HCT116 (cell line): ENCODE measurements at regions not wholly inside any gene's neighbourhood (a gene's known extent, or its start where the extent isn't known, plus 50 kb on each side); places are given as distances from the start of the nearest gene placed in this dataset.

ENCODE experiments used
- ATAC-seq: fragments of 200-7000 bp; cut with Tn5 transposase; 2 replicates; pipeline ENCODE4 v1.9.1; 2020; ENCODE audit warnings: mild to moderate bottlenecking, moderate library complexity
- BruUV-seq: library from RNA; stranded (reverse); fragments of 400-500 nt; replicated peaks from 2 replicates; lab custom pipeline; 2021; lab: Mats Ljungman, UMichigan
- CTCF ChIA-PET: fragments of 300-600 bp; sonication (Branson Sonifier 250); formaldehyde crosslinking; loops from one replicate; lab custom pipeline; 2021; ENCODE audit warnings: antibody characterized with exemption; lab: Charles Lee
- POLR2A ChIA-PET: fragments of 300-600, 350-600 bp; sonication (Branson Sonifier 250); formaldehyde crosslinking; loops from one replicate; lab custom pipeline; 2021; ENCODE audit warnings: antibody characterized with exemption; lab: Charles Lee
- RAD21 ChIA-PET, 2 experiments: fragments of 300-600 bp; sonication (Branson Sonifier 250); formaldehyde crosslinking; loops; one replicate each; lab custom pipeline; 2023; ENCODE audit warnings: low total read pairs in 2 of 2; ENCODE audit not compliant: uncharacterized antibody in 2 of 2, unreplicated experiment in 2 of 2, low non-redundant PET in 1 of 2; lab: Charles Lee
- DNase-seq: peaks from one replicate; pipeline ENCODE4 v3.0.0-alpha.2; 2010; ENCODE audit warnings: low read depth, low spot score
- H2AFZ ChIP-seq: fragments of 200-600 bp; shearing (Covaris generic), sonication (generic); 2 replicates; pipeline ENCODE4 v1.6.1; 2017; ENCODE audit warnings: low read depth, mixed run types, mixed read lengths, antibody characterized with exemption, low read length; ENCODE audit not compliant: poor library complexity, severe bottlenecking
- H3K27ac ChIP-seq: 2 replicates; pipeline ENCODE4 v1.5.1; 2012; ENCODE audit warnings: low read depth, low read length
- H3K27me3 ChIP-seq: fragments of 200-600 bp; sonication (generic); 2 replicates; pipeline ENCODE4 v1.6.1; 2016; ENCODE audit warnings: mixed run types, low read length, mixed read lengths; ENCODE audit not compliant: insufficient read depth
- H3K36me3 ChIP-seq, 2 experiments: fragments of 200-500 bp in 1 of 2; fragments of 200-600 bp in 1 of 2; sonication (Bioruptor generic) in 1 of 2; sonication (generic) in 1 of 2; 2 replicates each; pipeline versions ENCODE4 v1.5.1 to v1.6.1; 2014 to 2016; ENCODE audit warnings: low read length in 2 of 2, inconsistent platforms in 1 of 2, mixed read lengths in 1 of 2, mixed run types in 1 of 2; ENCODE audit not compliant: insufficient read depth in 2 of 2, control insufficient read depth in 1 of 2
- H3K4me1 ChIP-seq, 2 experiments: fragments of 200-600 bp in 1 of 2; sonication (generic) in 1 of 2; 2 replicates each; pipeline versions ENCODE4 v1.5.1 to v1.6.1; 2012 to 2017; ENCODE audit warnings: low read length in 2 of 2, inconsistent platforms in 1 of 2, mild to moderate bottlenecking in 1 of 2, mixed read lengths in 1 of 2, mixed run types in 1 of 2, moderate library complexity in 1 of 2; ENCODE audit not compliant: insufficient read depth in 2 of 2, control insufficient read depth in 1 of 2
- H3K4me2 ChIP-seq: fragments of 200-600 bp; sonication (generic); 2 replicates; pipeline ENCODE4 v1.6.1; 2017; ENCODE audit warnings: mixed run types, low read length, mixed read lengths
- H3K4me3 ChIP-seq, 2 experiments: fragments of 200-600 bp in 1 of 2; sonication (generic) in 1 of 2; replicated peaks in 1 of 2; 2 replicates each; pipeline ENCODE4 v1.5.1; 2011 to 2016; ENCODE audit warnings: low read length in 2 of 2, control low read depth in 1 of 2, low read depth in 1 of 2, mild to moderate bottlenecking in 1 of 2, mixed read lengths in 1 of 2, mixed run types in 1 of 2
- H3K79me2 ChIP-seq: fragments of 200-600 bp; sonication (generic); 2 replicates; pipeline ENCODE4 v1.6.1; 2017; ENCODE audit warnings: mild to moderate bottlenecking, mixed run types, low read length, moderate library complexity, mixed read lengths; ENCODE audit not compliant: insufficient read depth
- H3K9ac ChIP-seq: fragments of 200-600 bp; sonication (generic); 2 replicates; pipeline ENCODE4 v1.6.1; 2016; ENCODE audit warnings: low read length, mixed read lengths
- H3K9me2 ChIP-seq: fragments of 200-600 bp; sonication (generic), shearing (Covaris generic); 2 replicates; pipeline ENCODE4 v1.6.1; 2017; ENCODE audit warnings: mixed run types, mild to moderate bottlenecking, moderate library complexity; ENCODE audit not compliant: insufficient read depth
- H3K9me3 ChIP-seq, 2 experiments: fragments of 200-500 bp in 1 of 2; fragments of 200-600 bp in 1 of 2; sonication (Bioruptor generic) in 1 of 2; sonication (generic) in 1 of 2; 2 replicates each; pipeline ENCODE4 v1.6.1; 2014 to 2017; ENCODE audit warnings: low read length in 2 of 2, mixed read lengths in 2 of 2, inconsistent platforms in 1 of 2, low read depth in 1 of 2, mild to moderate bottlenecking in 1 of 2, mixed run types in 1 of 2, moderate library complexity in 1 of 2; ENCODE audit not compliant: control insufficient read depth in 1 of 2, insufficient read depth in 1 of 2
- H4K20me1 ChIP-seq: fragments of 200-600 bp; sonication (generic), shearing (Covaris generic); 2 replicates; pipeline ENCODE4 v1.6.1; 2017; ENCODE audit warnings: mixed run types, mild to moderate bottlenecking, moderate library complexity; ENCODE audit not compliant: insufficient read depth
- ATF3 ChIP-seq: IDR thresholded peaks from 2 replicates; pipeline ENCODE4 v1.6.1; 2012
- CBX3 ChIP-seq: IDR thresholded peaks from 2 replicates; pipeline ENCODE4 v1.6.1; 2012; ENCODE audit warnings: low read depth
- ELF1 ChIP-seq: IDR thresholded peaks from 2 replicates; pipeline ENCODE4 v1.6.1; 2012; ENCODE audit warnings: low read depth, borderline replicate concordance
- EZH2 ChIP-seq: fragments of 200-600 bp; sonication (generic); IDR thresholded peaks from 2 replicates; pipeline ENCODE4 v1.6.1; 2017; ENCODE audit warnings: antibody characterized with exemption, mixed run types
- EZH2phosphoT487 ChIP-seq: fragments of 200-600 bp; IDR thresholded peaks from 2 replicates; pipeline ENCODE4 v1.6.1; 2018; ENCODE audit warnings: antibody characterized with exemption, borderline replicate concordance
- POLR2AphosphoS5 ChIP-seq: IDR thresholded peaks from 2 replicates; pipeline ENCODE4 v1.6.1; 2011; ENCODE audit warnings: mild to moderate bottlenecking, low read depth, low read length, moderate library complexity
- RAD21 ChIP-seq: IDR thresholded peaks from 2 replicates; pipeline ENCODE4 v1.6.1; 2012; ENCODE audit warnings: low read depth, mild to moderate bottlenecking
- REST ChIP-seq: IDR thresholded peaks from 2 replicates; pipeline ENCODE4 v1.6.1; 2012; ENCODE audit warnings: low read depth
- SP1 ChIP-seq: IDR thresholded peaks from 2 replicates; pipeline ENCODE4 v1.6.1; 2012; ENCODE audit warnings: low read depth
- SRF ChIP-seq: IDR thresholded peaks from 2 replicates; pipeline ENCODE4 v1.6.1; 2012; ENCODE audit warnings: low read depth
- TCF7L2 ChIP-seq: IDR thresholded peaks from 2 replicates; pipeline ENCODE4 v1.7.0; 2011; ENCODE audit warnings: borderline replicate concordance, inconsistent platforms; ENCODE audit not compliant: insufficient read depth, insufficient read length; ENCODE audit errors: extremely low read depth
- ZFX ChIP-seq: fragments of 450-650 bp; IDR thresholded peaks from 2 replicates; pipeline ENCODE4 v1.6.1; 2017
- intact Hi-C: fragments of 100-400 bp; cut with micrococcal nuclease; formaldehyde crosslinking; loops from 2 replicates; pipeline ENCODE4 v1.10.0; 2022

- Histone ChIP-seq H3K9me3 (no peaks in the 10 kb centered on the region), H3K79me2 (no peaks in the 10 kb centered on the region), H3K27me3 (peaks cover 14% of the 10 kb centered on the region), H3K27ac (no peak overlapping the region), H3K4me3 (no peak overlapping the region), H3K4me1 (no peaks in the 10 kb centered on the region)
- DNase-seq (no peak), ATAC-seq (no peak)
- ChIA-PET RAD21 (no interaction called here), CTCF (no interaction called here)
- intact Hi-C loops = no loop called here
- TF ChIP-seq REST (no peak), ELF1 (no peak), SRF (no peak), CBX3 (no peak), TCF7L2 (no peak), POLR2AphosphoS5 (no peak), ZFX (no peak), ATF3 (no peak), EZH2phosphoT487 (no peak), EZH2 (no peak), SP1 (no peak), RAD21 (no peak)
- TF ChIP-seq, all 23 proteins: peak for 0
- POLR2A ChIA-PET = no interaction called here
- no peaks in the 10 kb centered on the region for H3K36me3 ChIP-seq
- no peaks in the 10 kb centered on the region for H4K20me1 ChIP-seq
- BruUV-seq = no TSS peak
- H3K4me2 ChIP-seq = no peak overlapping the region
- H3K9me2 ChIP-seq = no peaks in the 10 kb centered on the region
- H3K9ac ChIP-seq = no peak overlapping the region
- no peak overlapping the region for H2AFZ ChIP-seq
These were observed 655.5 kb upstream of the FANCL start for GRCh38 chr2:58896638-58897037.
